ENCODE measurements at regions not wholly inside any gene's neighbourhood (a gene's known extent, or its start where the extent isn't known, plus 50 kb on each side); places are given as distances from the start of the nearest gene placed in this dataset.
"Not testable (repeated sequence)": the region's sequence is repeated elsewhere in the genome, so short reads cannot be mapped to it uniquely, and the experiment has no call there.

GRCh38 chr3:140871022-140871421, 70.6 kb upstream of the SLC25A36 start:
- DNase-seq: no peak

- not testable (repeated sequence) for DNase-seq
These were observed 69.5 kb upstream of the SLC25A36 start for GRCh38 chr3:140872165-140872564.

- no peak for DNase-seq
These were observed 58.1 kb upstream of the SLC25A36 start for GRCh38 chr3:140883428-140884040.

GRCh38 chr3:140885697-140886096, 55.9 kb upstream of the SLC25A36 start:
- DNase-seq: not testable (repeated sequence)

Measured in NCI-H345 (cell line).